Keratinocyte (primary cell): ENCODE measurements at regions not wholly inside any gene's neighbourhood (a gene's known extent, or its start where the extent isn't known, plus 50 kb on each side); places are given as distances from the start of the nearest gene placed in this dataset.

Experiments used
- DNase-seq: peaks from one replicate; pipeline ENCODE4 v3.0.0-alpha.2; 2011; ENCODE audit warnings: low read depth, missing footprints, low spot score
- FAIRE-seq: peaks from 2 replicates; lab custom pipeline; 2011; peaks lifted over from hg19 to GRCh38; lab: Jason Lieb, UNC
- H2AFZ ChIP-seq: 2 replicates; pipeline ENCODE4 v1.6.0; 2012; ENCODE audit warnings: low read length, control low read depth, inconsistent platforms; ENCODE audit not compliant: control insufficient read depth
- H3K27ac ChIP-seq: 2 replicates; pipeline ENCODE4 v1.5.1; 2011; ENCODE audit warnings: low read length; ENCODE audit not compliant: control insufficient read depth, insufficient read depth
- H3K27me3 ChIP-seq: 3 replicates; pipeline ENCODE4 v1.6.0; 2011; ENCODE audit warnings: low read length; ENCODE audit not compliant: control insufficient read depth, insufficient read depth; ENCODE audit errors: extremely low read depth
- H3K36me3 ChIP-seq, 2 experiments: 2 replicates in 1 of 2; 3 replicates in 1 of 2; pipeline ENCODE4 v1.5.1; 2011; ENCODE audit warnings: low read length in 2 of 2, mild to moderate bottlenecking in 1 of 2; ENCODE audit not compliant: control insufficient read depth in 2 of 2, insufficient read depth in 2 of 2; ENCODE audit errors: extremely low read depth in 1 of 2
- H3K4me1 ChIP-seq: 3 replicates; pipeline ENCODE4 v1.5.1; 2011; ENCODE audit warnings: low read length; ENCODE audit not compliant: control insufficient read depth, insufficient read depth; ENCODE audit errors: extremely low read depth
- H3K4me2 ChIP-seq: 3 replicates; pipeline ENCODE4 v1.6.0; 2011; ENCODE audit warnings: low read depth, low read length; ENCODE audit not compliant: control insufficient read depth, insufficient read depth; ENCODE audit errors: extremely low read depth
- H3K4me3 ChIP-seq, 3 experiments: fragments of 200-600 bp in 1 of 3; sonication (generic) in 1 of 3; 2 replicates in 2 of 3; 3 replicates in 1 of 3; pipeline ENCODE4 v1.5.1; 2011 to 2016; ENCODE audit warnings: low read length in 3 of 3, mild to moderate bottlenecking in 3 of 3, control low read depth in 2 of 3, inconsistent platforms in 1 of 3, low read depth in 1 of 3, mixed read lengths in 1 of 3, mixed run types in 1 of 3, moderate library complexity in 1 of 3; ENCODE audit not compliant: control insufficient read depth in 2 of 3, insufficient read depth in 2 of 3; ENCODE audit errors: extremely low read depth in 1 of 3
- H3K79me2 ChIP-seq: 2 replicates; pipeline ENCODE4 v1.6.0; 2012; ENCODE audit warnings: low read length; ENCODE audit not compliant: control insufficient read depth, insufficient read depth
- H3K9ac ChIP-seq: 3 replicates; pipeline ENCODE4 v1.6.0; 2011; ENCODE audit warnings: low read length; ENCODE audit not compliant: control insufficient read depth, insufficient read depth; ENCODE audit errors: extremely low read depth
- H3K9me1 ChIP-seq: 3 replicates; pipeline ENCODE4 v1.6.0; 2011; ENCODE audit warnings: low read length; ENCODE audit not compliant: control insufficient read depth, insufficient read depth; ENCODE audit errors: extremely low read depth
- H3K9me3 ChIP-seq: 2 replicates; pipeline ENCODE4 v1.5.1; 2012; ENCODE audit warnings: low read depth, low read length; ENCODE audit not compliant: control insufficient read depth
- H4K20me1 ChIP-seq: 3 replicates; pipeline ENCODE4 v1.6.0; 2011; ENCODE audit warnings: low read length; ENCODE audit not compliant: control insufficient read depth, insufficient read depth; ENCODE audit errors: extremely low read depth
- CTCF ChIP-seq, 3 experiments: IDR thresholded peaks in 1 of 3; conservative IDR thresholded peaks in 1 of 3; optimal IDR thresholded peaks in 1 of 3; 2 replicates in 2 of 3; 3 replicates in 1 of 3; pipeline versions ENCODE3 to v1.5.1; 2011; ENCODE audit warnings: low read length in 3 of 3, mild to moderate bottlenecking in 3 of 3, moderate library complexity in 2 of 3, control low read depth in 1 of 3, inconsistent platforms in 1 of 3; ENCODE audit not compliant: insufficient read depth in 2 of 3; ENCODE audit errors: extremely low read depth in 1 of 3
- EZH2 ChIP-seq: IDR thresholded peaks from one replicate; pipeline ENCODE4 v1.6.1; 2012; ENCODE audit warnings: inconsistent platforms, mild to moderate bottlenecking, low read length, moderate library complexity
- dilution Hi-C: fragments of 300-500 bp; cut with MboI; formaldehyde crosslinking; loops from one replicate; pipeline ENCODE4 v1.7.0; 2020; ENCODE audit warnings: low sequenced_read_pairs; ENCODE audit not compliant: extremely low pct_ligation_motif_present

- Histone ChIP-seq H3K9ac (no peak overlapping the region), H3K79me2 (no peaks in the 10 kb centered on the region), H3K4me1 (no peaks in the 10 kb centered on the region), H3K27ac (no peak overlapping the region), H4K20me1 (no peaks in the 10 kb centered on the region), H3K4me3 (no peak overlapping the region), H3K27me3 (no peaks in the 10 kb centered on the region), H2AFZ (no peak overlapping the region), H3K9me1 (no peaks in the 10 kb centered on the region), H3K9me3 (peaks cover 9% of the 10 kb centered on the region), H3K4me2 (no peak overlapping the region), H3K36me3 (no peaks in the 10 kb centered on the region)
- dilution Hi-C loops, result no loop called here
- no peak for DNase-seq
- no peak for FAIRE-seq
- TF ChIP-seq EZH2, result no peak
- no peak for TF ChIP-seq CTCF (optimal IDR thresholded peaks at IDR 0.05 in 1 of 3, IDR thresholded peaks at IDR 0.05 in 1 of 3, conservative IDR thresholded peaks at IDR 0.05 in 1 of 3; ENCODE audit: extremely low read depth in 1 of 3, insufficient read depth in 2 of 3, low read length in 3 of 3)
Measured at GRCh38 chr10:65614956-65615565, 1310.8 kb upstream of the LRRTM3 start.

- H4K20me1 ChIP-seq, result no peaks in the 10 kb centered on the region
- no peak overlapping the region for H3K27ac ChIP-seq
- H3K27me3 ChIP-seq, result no peaks in the 10 kb centered on the region
- H2AFZ ChIP-seq, result no peak overlapping the region
- no peaks in the 10 kb centered on the region for H3K9me1 ChIP-seq
- peaks cover 9% of the 10 kb centered on the region for H3K9me3 ChIP-seq
- H3K36me3 ChIP-seq, result no peaks in the 10 kb centered on the region
- H3K4me3 ChIP-seq, result no peak overlapping the region
- FAIRE-seq, result no peak
- H3K79me2 ChIP-seq, result no peaks in the 10 kb centered on the region
- TF ChIP-seq CTCF (optimal IDR thresholded peaks at IDR 0.05 in 1 of 3, IDR thresholded peaks at IDR 0.05 in 1 of 3, conservative IDR thresholded peaks at IDR 0.05 in 1 of 3; ENCODE audit: extremely low read depth in 1 of 3, insufficient read depth in 2 of 3, low read length in 3 of 3) (no peak), EZH2 (no peak)
- no peak overlapping the region for H3K4me2 ChIP-seq
- dilution Hi-C loops, result no loop called here
- no peak for DNase-seq
- no peak overlapping the region for H3K9ac ChIP-seq
- H3K4me1 ChIP-seq, result peaks cover 5% of the 10 kb centered on the region
Measured at GRCh38 chr10:65618126-65618525, 1307.7 kb upstream of the LRRTM3 start.
